ENCODE measurements at regions not wholly inside any gene's neighbourhood (a gene's known extent, or its start where the extent isn't known, plus 50 kb on each side); places are given as distances from the start of the nearest gene placed in this dataset.
"Not testable (repeated sequence)": the region's sequence is repeated elsewhere in the genome, so short reads cannot be mapped to it uniquely, and the experiment has no call there.

DNA sequence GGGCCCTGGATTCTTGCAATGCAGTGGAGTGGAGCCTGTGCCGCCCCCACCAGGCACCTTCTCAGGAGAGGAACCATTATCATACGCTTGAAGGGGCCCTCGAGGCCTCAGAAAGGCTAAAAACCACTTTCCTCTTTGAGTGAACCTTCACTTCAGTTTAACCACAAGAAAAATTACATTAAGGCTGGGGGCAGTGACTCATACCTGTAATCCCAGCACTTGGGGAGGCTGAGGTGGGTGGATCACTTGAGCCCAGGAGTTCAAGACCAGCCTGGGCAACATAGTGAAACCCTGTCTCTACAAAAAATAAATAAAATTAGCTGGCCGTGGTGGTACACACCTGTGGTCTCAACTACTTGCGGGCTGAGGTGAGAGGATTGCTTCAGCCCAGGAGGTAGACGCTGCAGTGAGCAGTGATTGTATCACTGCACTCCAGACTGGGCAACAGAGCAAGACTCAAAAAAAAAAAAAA is 165.8 kb upstream of the GRK3 start:
- DNase-seq, result not testable (repeated sequence)

DNA sequence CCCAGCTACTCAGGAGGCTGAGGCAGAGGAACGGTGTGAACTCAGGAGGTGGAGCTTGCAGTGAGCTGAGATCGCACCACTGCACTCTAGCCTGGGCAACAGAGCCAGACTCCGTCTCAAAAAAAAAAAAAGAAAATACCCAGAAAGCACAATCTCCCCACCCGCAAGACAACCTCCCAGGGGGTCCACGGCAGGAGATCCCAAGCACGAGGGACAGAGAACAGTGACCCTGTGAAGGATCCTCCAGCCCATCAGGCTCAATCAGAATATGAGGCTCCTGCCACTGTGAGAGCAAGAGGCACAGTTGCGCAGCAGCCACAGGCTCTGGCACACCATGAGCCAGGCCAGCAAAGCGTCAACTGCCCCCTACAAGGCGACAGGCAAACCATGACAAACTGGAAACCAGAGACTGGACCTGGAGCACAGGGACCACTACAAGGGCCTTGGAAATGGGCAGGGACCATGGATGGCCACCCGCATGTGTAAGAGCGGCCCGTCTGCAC is 164.8 kb upstream of the GRK3 start:
- no peak for DNase-seq

DNA sequence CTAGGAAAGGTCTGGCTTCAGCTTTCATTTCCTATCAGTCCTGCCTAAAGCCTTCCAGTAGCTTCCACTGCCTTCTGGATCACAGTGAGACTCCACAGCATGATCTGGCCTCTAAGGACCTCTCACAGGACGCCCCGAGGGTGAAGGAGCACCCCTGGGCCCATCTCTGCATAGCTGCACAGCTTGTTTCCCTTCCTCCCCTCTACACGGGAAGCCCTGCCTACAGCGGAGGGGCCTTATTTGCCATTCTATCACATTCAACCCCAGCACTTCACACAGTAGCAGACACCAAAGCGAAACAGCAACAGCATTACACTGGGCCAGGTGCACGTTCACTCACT is 162.3 kb upstream of the GRK3 start:
- DNase-seq, result no peak

DNA sequence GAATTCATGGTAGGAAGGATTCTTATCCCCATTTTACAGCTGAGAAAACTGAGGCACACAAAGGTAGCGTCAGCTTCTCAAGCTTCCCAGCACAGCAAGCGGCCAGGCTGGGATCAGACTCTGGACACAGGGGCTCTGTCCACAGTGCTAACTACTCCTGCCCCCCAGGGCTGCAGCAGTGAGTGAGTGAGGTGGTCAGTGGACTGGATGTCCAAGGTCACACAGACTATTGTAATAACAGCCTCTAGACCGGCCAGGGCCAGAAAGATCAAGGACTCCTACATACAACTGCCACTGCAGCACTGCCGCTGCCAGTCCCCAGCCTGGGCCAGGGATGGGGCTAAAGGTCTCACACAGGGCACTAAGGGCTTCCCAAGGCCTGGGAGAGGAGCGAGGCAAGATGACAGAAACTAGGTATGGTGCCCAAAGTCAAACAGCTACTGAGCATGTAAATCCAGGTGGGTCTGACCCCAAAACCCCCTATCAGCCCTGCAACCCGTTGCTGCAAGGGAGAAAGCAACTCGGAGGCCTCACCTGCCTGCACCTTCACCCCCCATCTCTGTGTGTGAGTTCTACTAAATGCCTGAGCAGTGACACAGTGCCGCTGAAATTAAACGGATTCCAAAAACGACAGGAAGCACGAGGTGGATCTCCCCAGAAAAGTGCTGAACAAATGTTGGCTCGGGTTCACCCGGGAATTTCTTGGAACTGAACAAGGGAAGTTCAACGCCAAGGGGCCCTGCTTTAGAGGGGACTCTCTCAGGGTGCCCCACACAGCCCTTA is 161.8 kb upstream of the GRK3 start:
- no peak for DNase-seq

DNA sequence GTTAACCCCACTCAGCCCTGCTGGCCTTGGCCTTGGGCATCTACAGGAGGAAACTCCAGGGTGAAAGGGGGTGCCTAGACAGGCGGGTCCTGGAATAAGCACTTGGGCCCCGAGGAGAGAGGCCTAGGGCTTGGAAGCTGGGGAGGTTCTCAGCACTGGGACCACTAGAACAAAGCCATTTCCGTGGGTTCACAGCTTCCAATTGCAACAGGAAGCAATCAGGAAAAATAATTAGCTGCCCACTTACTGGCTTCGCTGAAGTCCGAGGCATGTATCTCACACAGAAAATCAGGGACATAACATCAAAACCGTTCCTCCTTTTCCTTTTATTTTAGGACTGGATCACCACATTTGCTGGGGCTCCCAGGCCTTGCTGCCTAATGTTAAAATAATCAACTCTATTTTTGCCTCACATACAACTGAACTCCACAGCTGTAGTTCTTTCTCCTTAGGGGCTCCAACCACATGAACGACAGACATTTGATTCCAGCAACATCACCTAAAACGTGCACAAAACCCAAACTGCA is 161.1 kb upstream of the GRK3 start:
- no peak for DNase-seq

DNA sequence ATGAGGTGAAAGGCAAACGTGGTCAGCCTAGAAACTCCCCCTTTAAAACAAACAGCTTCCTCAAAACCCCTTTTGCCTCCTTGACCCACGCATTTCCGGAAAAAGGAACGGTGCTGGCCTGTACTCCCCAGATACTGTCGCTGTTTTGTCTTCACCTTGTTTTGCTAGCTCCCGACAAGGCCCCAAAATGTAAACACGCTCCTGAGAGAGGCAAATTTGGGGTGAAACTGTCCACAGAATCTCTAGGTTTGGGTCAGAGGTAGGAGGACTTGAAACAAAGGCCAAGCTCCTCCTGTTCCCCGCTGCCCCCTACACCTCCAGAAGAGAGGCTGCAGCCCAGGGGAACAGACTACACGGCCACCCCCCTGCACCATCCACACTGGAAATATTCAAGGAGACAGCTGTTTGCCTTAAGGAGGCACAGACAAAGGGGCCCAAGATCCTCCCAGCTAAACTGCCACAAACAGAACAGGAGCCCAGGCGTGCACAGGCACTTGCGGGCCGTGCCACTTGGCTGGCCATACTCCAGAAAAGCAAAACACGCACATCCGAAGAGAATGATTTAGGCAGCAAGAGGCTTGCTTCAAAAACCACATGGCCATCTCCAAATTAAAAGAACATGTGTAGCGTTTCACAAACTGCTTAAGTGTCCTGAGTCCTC is 160.5 kb upstream of the GRK3 start:
- no peak for DNase-seq

DNA sequence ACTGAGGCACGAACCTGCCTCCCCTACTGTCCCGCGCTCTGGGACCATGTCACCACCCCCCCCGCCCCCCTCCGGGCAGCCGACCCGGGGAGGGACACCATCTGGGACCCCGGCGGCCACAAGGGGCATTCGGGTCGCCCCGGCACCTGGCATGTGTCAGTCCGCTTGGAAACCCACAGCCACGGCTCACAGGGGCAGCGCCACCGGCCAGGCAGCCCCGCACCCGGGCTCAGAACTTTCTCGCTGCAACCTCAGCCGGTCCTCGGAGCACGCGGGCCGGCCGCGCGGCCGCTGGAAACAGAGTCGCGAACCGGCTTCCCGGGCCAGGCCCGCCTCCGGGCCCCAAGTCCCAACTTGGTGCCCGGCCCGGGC is 159.9 kb upstream of the GRK3 start:
- DNase-seq, result no peak

DNA sequence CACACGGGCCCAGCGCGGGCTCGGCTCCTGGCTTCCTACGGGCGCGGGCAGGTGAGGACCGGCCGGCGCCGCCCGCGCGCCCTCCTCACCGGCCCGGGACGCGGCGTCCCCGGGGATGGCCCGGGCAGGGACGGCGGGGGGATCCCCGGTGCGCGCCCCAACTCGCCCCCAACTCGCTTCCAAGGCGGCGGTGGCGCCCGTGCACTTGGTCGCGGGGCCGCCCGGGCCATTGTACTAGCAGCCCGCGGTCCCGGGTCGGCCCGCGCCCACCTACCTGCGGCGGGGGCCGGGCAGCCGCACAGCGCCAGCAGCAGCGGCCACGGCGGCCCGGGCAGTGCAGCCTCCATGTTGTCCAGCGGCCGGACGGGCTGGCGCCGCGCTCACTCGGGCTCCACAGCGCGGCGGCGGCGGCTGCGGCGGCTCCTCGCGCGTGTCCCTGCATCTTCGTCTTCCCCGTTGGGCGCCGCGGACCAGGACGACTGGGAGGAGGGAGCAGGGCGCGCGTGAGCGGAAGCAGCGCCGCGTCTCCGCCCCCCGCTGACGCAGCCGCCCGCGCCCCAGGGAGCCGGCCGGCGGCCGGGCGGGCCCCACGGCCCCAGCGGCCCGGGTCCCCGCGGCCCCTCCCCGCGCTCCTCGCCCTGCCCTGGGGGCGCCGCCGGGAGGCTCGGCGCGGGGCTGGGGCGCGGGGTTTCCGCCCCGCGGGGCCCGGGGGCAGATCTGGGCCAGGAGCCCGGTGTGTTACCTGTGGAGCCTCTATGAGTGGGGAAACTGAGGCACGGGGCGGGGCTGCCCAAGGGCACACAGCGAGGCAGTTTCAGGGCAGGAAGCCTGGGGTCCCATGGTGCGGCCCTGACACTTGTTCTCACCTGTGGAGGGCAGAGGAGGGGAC is 159.3 kb upstream of the GRK3 start:
- peak; percentile 70 for DNase-seq

DNA sequence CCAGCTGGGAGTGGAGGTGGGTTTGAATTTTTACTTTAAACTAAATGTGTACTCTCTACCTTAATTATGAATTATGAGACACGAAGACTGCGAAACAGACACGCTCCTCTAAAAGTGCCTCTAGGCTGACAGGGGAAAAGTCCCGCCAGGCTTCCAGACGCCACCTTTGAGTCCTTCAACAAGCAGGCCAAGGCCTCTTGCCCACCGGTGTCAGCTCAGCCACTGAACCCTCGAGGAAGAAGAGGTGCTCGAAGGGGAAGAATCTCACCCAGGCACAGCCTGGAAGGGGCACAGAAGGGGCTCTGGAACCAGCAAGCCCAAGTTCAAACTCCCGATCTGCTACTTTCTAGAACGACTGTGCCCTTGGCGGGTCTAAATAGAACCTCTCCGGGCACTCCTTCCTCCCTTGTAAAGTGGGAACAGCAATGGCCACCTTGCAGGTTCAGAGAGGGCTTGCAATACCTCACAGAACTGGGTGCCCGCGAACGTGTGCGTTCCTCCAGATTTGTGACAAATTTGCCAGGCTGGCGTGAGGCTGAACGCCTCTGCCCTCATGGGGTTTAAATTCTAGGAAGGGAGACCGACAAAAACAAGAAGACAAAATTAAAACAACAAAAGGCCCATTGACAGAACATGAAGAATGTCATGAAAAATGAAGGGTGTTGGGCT is 158.5 kb upstream of the GRK3 start:
- no peak for DNase-seq

DNA sequence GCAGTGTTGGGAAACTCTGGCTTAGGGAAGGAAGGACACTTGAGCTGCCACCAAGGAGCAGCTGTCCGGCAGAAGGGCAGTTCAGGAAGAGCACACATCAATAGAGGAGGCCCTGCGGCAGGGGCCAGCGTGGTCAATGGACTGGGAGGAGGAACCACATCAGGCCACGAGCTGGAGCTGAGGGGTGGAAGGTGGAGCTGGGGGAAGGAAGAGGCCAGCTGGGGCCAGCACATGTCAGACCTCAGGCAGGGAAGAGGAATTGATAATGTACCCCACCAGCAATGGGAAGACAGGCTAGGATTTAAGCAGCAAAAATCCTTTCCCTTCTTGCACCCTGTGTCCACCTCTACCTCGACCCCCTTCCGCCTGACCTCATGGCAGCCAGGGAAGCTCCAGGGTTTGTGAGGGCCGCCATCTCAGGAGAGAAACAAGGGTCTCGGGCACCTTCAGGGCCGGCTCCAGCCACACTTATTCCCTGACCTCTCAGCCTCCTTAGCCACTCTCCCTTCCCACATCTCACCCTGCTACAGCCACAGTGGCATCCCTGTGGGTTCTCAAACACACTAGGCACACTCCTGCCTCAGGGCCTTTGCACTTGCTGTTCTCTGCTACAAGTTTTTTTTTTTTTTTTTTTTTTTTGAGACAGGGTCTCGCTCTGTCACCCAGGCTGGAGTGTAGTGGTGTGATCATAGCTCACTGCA is 157.8 kb upstream of the GRK3 start:
- DNase-seq, result no peak

DNA sequence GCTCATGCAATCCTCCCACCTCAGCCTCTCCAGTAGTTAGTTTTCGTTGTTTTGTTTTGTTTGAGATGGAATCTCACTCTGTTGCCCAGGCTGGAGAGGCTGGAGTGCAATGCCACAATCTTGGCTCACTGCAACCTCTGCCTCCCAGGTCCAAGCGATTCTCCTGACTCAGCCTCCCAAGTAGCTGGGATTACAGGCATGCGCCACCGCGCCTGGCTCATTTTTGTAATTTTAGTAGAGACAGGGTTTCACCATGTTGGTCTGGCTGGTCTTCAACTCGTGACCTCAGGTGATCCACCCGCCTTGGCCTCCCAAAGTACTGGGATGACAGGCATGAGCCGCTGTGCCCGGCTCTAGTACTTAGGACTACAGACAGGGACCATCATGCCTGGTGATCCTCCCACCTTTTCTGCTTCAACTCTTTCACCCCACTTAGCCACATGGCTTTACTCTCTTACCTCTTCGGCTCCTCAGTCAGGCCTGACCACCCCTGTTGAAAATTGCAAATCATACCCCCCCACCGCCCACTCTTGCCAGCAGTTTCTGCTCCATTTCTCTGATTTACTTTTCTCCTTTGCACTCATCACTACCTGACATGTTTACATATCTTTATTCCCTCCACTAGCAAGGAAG is 157.1 kb upstream of the GRK3 start:
- no peak for DNase-seq

DNA sequence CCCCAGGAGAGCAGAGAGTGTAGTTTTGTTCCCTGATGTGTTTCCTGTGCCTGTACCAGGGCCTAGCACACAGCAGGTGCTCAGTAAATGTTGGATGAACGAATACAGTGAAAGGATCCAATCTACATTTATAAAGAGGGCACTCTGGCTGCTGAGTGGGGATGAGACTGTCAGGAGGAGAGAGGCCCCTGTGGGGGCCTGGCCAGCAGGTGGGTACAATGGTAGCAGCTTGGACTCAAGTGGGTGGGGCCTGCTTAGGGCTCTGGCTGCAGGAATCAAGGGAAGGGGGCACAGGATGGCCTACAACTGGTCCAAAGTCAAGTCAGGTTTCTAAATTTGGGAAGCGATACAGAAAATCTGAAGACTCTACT is 156.6 kb upstream of the GRK3 start:
- DNase-seq, result no peak

DNA sequence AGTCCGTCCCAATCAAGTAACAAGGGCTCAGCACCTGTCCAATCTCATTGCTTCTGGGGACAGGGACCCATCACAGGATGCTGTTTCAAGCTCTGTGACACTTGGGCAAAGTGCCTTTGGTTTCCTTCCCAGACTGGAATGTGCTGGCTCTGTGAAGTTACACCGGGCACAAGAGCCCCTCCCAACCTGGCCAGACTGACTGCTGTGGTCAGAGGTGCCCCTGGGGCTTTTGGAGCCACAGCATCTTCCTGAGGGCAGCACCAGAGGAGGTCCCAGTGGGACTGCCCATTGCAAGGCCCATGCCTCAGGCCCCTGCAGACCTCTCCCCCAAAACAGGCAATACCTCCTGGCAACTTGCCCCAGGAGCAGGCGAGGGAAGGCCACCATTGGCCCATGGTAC is 155.2 kb upstream of the GRK3 start:
- DNase-seq, result no peak

DNA sequence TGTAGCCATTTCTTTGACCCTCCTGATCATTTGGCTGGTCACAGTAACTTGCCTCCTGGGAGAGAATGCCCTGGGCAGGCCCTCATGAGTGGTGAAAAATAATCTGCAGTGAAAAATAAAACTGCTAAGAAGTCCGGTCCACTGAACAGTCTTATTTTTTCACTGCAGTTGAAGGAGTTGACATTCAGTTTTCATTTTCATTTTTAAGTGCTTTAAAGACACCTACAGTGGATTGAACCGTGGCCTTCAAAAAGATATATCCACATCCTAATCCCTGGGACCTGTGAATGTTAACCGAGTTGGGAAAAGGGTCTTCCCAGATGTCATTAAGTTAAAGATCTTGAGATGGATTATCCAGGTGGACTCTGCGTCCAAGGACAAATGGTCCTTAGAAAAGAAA is 153.6 kb upstream of the GRK3 start:
- DNase-seq, result no peak

DNA sequence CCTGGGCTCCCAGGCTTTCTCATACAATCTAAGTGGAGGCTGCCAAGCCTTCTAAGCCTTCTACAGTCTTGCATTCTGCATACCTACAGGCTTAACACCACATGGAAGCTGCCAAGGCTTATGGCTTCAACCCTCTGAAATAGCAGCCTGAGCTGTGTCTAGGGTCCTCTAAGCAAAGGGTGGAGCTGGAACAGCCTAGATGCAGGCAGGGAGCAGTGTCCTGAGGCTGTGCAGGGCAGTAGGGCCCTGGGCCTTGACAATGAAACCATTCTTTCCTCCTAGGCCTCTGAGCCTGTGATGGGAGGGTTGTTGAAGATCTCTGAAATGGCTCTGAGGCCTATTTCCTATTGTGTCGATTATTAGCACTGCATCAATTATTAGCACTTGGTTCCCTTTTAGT is 150.9 kb upstream of the GRK3 start:
- no peak for DNase-seq

DNA sequence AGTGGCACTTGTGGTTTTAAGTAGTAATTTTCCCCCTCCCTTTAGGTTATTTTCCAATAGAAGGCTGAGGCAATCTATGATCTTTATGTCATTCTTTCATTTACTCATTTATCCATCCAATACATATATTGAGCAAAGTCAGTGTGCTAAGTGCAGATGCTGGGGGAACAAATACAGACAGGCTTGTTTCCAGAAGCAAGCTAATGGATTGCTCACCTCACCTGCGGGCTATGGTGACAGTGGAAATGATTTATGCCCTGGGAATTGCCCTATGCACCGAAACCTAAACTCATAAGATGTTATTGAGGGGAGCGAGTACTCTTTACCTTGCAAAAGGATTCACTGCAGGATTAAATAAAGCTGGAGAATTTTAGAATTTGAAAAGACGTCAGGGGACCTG is 148.7 kb upstream of the GRK3 start:
- not testable (repeated sequence) for DNase-seq

DNA sequence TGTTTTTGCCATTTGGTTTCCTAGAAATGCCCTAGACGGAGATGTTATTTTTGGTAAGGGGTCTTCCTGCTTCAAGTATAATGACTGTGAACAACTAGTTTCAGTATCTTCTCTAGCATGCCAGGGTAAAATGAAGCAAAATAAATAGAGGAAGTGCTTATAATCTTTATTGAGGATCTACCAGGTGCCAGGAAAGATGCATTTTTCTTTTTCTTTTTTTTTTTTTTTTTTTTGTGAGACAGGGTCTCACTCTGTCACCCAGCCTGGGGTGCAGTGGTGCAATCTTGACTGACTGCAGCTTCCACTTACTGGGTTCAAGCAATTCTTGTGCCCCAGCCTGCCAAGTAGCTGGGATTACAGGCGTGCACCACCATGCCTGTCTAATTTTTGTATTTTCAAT is 146.6 kb upstream of the GRK3 start:
- not testable (repeated sequence) for DNase-seq

DNA sequence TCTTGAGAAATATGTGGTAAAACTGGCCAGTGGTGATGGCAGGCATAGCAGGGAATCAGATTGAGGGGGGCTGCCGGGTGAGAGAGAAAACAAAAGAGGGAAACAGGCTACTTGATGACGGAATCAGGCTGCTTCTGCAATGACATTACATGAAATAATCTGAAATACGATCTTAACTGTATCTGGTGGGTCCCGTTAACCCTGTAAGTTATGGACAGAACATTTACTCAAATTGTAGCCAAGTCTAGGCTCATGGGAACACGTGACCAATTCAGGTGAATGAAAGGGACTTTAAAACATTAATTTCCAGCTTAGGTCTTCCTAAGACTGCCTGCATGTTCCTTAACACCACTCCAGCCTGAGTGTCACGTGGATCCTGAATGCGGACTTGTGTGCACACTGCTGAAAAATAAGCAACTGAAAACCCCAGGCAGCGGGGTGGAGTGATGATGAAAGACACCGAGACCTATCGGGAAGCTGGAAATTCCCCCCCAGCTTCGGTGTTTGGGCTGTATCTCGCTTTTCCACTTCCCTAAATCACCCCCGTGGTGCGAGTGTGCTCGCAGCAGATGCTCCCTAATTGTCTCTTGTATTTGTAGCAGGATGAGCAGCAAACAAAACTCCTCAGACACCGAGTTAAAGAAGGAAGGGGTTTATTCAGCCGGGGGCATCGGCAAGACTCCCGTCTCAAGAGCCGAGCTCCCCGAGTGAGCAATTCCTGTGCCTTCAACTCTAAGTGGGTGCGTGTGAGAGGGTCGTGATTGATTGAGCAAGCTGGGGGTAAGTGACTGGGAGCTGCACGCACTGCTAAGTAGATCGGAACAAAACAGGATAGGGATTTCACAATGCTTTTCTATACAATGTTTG is 145.0 kb upstream of the GRK3 start:
- DNase-seq, result peak; percentile 26

DNA sequence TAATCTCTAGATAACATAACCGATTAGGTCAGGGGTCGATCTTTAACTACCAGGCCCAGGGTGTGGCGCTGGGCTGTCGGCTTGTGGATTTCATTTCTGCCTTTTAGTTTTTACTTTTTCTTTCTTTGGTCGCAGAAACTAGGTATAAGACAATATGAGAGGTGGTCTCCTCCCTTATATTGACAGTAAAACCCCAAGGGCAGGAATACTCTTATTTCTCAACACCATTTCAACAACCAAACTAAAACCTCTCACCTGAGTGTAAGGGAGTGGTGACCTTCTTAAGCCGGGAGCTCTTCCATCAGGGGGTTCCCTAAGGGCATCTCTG is 144.4 kb upstream of the GRK3 start:
- not testable (repeated sequence) for DNase-seq

DNA sequence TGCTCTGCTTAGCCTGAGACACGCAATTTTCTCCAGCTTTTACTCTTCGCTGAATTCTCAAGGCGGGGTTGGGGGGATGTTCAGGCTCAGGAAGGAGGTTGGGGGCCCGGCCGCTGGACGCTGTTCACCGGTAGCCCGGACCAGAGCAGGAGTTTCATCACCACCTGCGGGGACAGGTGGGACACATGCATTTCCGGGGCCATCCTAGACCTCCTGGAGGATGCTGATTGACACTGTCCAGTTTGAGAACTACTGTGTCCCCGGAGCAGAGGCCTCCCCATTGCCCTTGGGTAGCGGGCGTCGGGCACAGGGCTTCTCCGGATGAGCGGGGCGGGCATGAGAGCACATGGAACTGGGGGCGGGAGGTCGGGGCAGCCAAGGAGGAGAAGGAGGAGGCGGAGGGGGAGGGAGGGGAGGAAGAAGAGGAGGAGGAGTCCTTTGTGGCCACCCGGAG is 144.0 kb upstream of the GRK3 start:
- DNase-seq, result no peak

All from CD4-positive, alpha-beta T cell treated with Interleukin-21 for 1 hour (primary cell).